ENCODE measurements at regions not wholly inside any gene's neighbourhood (a gene's known extent, or its start where the extent isn't known, plus 50 kb on each side); places are given as distances from the start of the nearest gene placed in this dataset.

DNA sequence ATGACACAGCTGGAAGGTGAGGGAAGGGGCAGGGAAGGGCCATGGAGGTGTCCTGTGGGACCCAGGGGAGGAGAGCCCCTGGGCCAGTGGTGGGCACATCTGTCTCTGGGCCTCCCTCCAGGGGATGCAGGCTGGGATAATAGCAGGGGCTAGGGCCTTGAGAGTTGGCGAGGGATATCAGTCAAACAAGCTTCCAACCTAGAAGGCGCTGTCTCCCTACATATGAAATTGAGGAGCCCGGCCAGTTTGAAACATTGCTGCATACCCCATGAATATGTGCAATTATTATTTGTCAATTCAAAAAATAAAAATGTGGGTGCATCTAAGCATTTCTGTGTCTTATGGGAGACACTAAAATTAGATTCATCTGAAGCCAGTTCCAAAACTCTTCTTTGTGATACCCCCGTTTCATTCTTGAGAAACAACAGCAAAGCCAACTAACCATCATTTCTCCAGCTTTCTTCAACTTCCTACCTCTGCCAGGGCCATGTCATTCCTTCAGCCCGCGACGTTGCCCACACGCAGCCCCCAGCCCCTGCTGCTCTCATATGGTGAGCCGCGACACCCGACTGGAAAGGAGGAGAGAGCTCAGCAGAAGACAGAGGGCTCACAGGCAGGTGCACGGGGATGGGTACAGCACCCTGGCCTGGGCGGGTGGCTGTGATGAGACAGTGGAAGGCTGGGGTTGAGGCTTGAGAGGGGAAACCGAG, 418.7 kb downstream of the GLRX3 start:
- TF ChIP-seq, protein P1, sequence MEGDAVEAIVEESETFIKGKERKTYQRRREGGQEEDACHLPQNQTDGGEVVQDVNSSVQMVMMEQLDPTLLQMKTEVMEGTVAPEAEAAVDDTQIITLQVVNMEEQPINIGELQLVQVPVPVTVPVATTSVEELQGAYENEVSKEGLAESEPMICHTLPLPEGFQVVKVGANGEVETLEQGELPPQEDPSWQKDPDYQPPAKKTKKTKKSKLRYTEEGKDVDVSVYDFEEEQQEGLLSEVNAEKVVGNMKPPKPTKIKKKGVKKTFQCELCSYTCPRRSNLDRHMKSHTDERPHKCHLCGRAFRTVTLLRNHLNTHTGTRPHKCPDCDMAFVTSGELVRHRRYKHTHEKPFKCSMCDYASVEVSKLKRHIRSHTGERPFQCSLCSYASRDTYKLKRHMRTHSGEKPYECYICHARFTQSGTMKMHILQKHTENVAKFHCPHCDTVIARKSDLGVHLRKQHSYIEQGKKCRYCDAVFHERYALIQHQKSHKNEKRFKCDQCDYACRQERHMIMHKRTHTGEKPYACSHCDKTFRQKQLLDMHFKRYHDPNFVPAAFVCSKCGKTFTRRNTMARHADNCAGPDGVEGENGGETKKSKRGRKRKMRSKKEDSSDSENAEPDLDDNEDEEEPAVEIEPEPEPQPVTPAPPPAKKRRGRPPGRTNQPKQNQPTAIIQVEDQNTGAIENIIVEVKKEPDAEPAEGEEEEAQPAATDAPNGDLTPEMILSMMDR (IDR thresholded peaks at IDR 0.05; ENCODE audit: insufficient read depth, low read length, poor library complexity, severe bottlenecking) = no peak
- no peaks in the 10 kb centered on the region for H3K36me3 ChIP-seq (ENCODE audit: control insufficient read depth, insufficient read depth, low read length)
- no peaks in the 10 kb centered on the region for H3K27me3 ChIP-seq (ENCODE audit: control insufficient read depth, insufficient read depth, low read length)
- DNase-seq (ENCODE audit: low read depth) = no peak
- H3K4me3 ChIP-seq (ENCODE audit: low read depth, low read length) = no peak overlapping the region

DNA sequence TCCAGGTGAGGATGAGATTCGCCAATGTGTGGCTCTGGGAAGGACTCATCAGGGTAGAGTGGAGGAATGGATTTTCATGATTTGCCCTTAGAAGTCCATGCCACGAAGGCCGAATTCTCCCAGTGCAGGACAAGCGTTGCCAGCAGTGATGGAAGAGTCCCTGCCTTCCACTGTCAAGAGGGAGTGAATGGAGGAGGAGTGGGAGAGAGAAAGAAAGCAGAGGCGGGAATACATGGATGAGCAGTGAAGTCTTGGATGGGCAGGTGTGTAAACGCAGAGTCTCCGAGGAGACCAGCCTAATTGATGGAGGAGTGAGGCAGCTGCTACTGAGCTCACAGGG, 419.2 kb downstream of the GLRX3 start:
- no peak for DNase-seq (ENCODE audit: low read depth)
- TF ChIP-seq, protein P1 (IDR thresholded peaks at IDR 0.05; ENCODE audit: insufficient read depth, low read length, poor library complexity, severe bottlenecking) = no peak
- no peaks in the 10 kb centered on the region for H3K36me3 ChIP-seq (ENCODE audit: control insufficient read depth, insufficient read depth, low read length)
- no peak overlapping the region for H3K4me3 ChIP-seq (ENCODE audit: low read depth, low read length)
- H3K27me3 ChIP-seq (ENCODE audit: control insufficient read depth, insufficient read depth, low read length) = no peaks in the 10 kb centered on the region

DNA sequence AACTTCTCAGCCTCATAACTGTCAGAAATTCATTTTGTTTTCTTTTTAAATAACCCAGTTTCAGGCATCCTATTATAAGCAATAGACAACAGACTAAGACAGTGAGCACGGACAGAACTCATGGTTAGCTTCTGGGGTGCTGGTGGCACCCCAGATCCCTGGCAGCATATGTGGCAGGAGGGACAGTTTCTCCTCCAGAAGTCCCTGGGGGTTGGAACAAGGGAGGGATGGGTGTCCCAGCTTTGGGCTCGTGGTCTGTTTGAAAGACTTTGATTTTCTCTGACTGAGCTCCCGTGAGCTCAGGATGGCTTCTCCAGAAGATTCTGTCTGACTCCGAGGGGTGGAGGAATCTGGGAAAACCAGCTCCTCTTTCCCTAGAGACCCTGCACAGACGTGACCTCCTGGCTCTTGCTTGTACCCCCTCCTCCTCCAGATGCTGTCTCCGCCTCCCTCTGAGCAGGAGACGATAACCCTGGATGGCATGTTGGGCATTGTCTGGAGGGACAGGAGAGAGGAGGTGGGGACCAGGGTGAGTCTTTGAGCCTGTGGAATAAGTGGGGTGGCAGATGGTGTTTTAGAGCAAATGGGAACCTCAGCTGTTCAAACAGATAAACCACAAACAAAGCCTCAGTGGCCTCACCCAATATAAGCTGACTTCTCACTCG, 421.1 kb downstream of the GLRX3 start:
- no peaks in the 10 kb centered on the region for H3K27me3 ChIP-seq (ENCODE audit: control insufficient read depth, insufficient read depth, low read length)
- no peaks in the 10 kb centered on the region for H3K36me3 ChIP-seq (ENCODE audit: control insufficient read depth, insufficient read depth, low read length)
- no peak overlapping the region for H3K4me3 ChIP-seq (ENCODE audit: low read depth, low read length)
- TF ChIP-seq, protein P1 (IDR thresholded peaks at IDR 0.05; ENCODE audit: insufficient read depth, low read length, poor library complexity, severe bottlenecking) = no peak
- no peak for DNase-seq (ENCODE audit: low read depth)

DNA sequence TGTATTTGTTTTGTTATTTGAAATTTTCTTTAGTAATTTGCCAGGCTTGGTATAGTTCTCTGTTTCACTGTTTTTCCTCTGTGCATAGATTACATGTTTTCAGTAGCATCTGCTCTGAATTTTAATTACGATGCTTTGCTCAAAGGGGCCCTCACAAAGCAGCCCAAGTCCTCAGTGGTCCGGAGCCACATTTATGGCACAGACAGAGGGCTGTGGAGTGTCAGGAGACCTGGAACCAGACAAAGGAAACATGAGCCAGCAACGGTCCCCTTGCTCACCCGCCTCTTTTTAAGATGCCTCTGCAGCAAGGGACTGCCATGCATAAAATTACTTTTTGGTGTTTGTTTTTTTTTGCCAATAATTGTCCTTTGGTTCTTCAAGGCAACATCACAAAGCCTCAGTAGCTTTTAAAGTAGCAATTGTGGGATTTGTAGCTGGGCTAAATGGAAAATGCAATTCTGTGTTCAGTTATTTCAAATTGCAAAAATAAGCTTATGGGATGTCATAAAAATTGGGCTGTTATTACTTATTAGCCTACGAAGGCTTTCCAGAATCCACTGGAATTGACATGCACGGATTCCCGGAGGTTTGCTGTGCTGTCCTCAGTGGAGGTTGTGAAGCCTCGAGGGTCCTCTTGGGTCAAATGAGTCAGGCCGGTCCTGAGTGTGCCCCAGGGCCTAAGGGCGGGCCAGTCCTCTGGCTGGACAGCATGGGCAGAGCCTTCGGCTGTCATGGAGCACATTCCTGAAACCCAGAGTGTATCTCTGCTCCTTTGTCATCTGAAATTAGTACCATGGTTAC, 422.8 kb downstream of the GLRX3 start:
- Histone ChIP-seq H3K4me3 (ENCODE audit: low read depth, low read length) (no peak overlapping the region), H3K36me3 (ENCODE audit: control insufficient read depth, insufficient read depth, low read length) (no peaks in the 10 kb centered on the region), H3K27me3 (ENCODE audit: control insufficient read depth, insufficient read depth, low read length) (no peaks in the 10 kb centered on the region)
- DNase-seq (ENCODE audit: low read depth) = no peak
- TF ChIP-seq, protein P1 (IDR thresholded peaks at IDR 0.05; ENCODE audit: insufficient read depth, low read length, poor library complexity, severe bottlenecking) = no peak

DNA sequence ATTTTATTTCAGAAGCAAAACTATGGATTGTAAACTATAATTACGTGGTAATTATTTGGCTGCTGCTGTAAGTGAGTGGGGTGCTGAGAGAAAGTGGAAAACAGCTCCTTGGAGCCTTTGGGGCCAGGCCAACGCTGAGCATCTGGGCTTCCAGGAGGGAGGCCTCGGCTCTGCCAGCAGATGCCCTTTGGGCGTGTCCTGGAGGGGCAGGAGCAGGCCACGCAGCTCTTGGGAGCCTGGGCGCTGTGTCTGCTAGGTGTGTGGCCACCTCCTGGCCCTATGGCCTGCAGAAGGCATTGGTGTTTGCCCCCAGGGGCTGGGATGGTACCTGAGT, 423.3 kb downstream of the GLRX3 start:
- TF ChIP-seq, protein P1 (IDR thresholded peaks at IDR 0.05; ENCODE audit: insufficient read depth, low read length, poor library complexity, severe bottlenecking) = no peak
- H3K4me3 ChIP-seq (ENCODE audit: low read depth, low read length) = no peak overlapping the region
- DNase-seq (ENCODE audit: low read depth) = no peak
- no peaks in the 10 kb centered on the region for H3K36me3 ChIP-seq (ENCODE audit: control insufficient read depth, insufficient read depth, low read length)
- no peaks in the 10 kb centered on the region for H3K27me3 ChIP-seq (ENCODE audit: control insufficient read depth, insufficient read depth, low read length)
